Prostate gland (tissue), 2 donors: ENCODE measurements at regions not wholly inside any gene's neighbourhood (a gene's known extent, or its start where the extent isn't known, plus 50 kb on each side); places are given as distances from the start of the nearest gene placed in this dataset.

Experiments used
- CTCF ChIP-seq, 4 experiments: fragments of 200-600 bp in 2 of 4; fragments of 450-650 bp in 2 of 4; sonication (generic) in 2 of 4; IDR thresholded peaks; 1 replicate in 3 of 4; 2 replicates in 1 of 4; pipeline ENCODE4 v1.5.1; 2016 to 2019; ENCODE audit warnings: antibody characterized with exemption in 4 of 4, mild to moderate bottlenecking in 2 of 4, moderate library complexity in 2 of 4
- POLR2A ChIP-seq: fragments of 450-650 bp; IDR thresholded peaks from one replicate; pipeline ENCODE4 v1.6.1; 2016; ENCODE audit warnings: antibody characterized with exemption, mild to moderate bottlenecking
- POLR2AphosphoS5 ChIP-seq: sonication (generic); formaldehyde crosslinking; IDR thresholded peaks from one replicate; pipeline ENCODE4 v1.6.1; 2017; ENCODE audit warnings: antibody characterized with exemption

- no peak for TF ChIP-seq POLR2AphosphoS5
- TF ChIP-seq CTCF (IDR thresholded peaks at IDR 0.05) = no peak
- TF ChIP-seq POLR2A = no peak
Observed at GRCh38 chr13:37456041-37456440, 142.5 kb downstream of the POSTN start.
